ENCODE measurements at regions not wholly inside any gene's neighbourhood (a gene's known extent, or its start where the extent isn't known, plus 50 kb on each side); places are given as distances from the start of the nearest gene placed in this dataset.

DNA sequence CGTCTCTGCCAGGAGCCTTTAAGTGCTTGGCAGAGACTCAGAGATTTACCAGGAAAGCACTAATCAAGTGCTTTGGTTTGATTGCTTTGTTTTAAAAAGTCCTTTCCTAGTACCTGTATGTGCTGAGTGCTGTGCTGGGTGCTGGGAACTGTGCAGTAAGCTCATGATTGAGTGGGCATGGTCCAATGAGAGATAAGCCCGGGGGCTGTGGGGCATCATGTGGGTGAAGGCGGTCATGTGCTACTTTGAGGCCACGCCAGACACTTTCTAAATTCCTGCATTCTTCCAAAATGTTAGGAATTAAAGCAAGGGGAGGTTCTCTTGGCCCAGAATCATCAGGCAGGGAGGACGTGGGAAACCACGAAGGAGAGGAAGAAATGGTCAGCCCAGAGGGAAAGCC is 109.0 kb downstream of the ACAA2 start (continued):
- no peak for TF ChIP-seq CEBPB (IDR thresholded peaks at IDR 0.05; ENCODE audit: low read depth)
- TF ChIP-seq SIN3A (IDR thresholded peaks at IDR 0.05; ENCODE audit: low read depth), result no peak
- no peak for TF ChIP-seq SP1 (IDR thresholded peaks at IDR 0.05; ENCODE audit: low read depth)
- no peak for TF ChIP-seq POLR2AphosphoS5 (IDR thresholded peaks at IDR 0.05; ENCODE audit: low read depth, low read length)
- no peak for TF ChIP-seq EZH2phosphoT487 (IDR thresholded peaks at IDR 0.05; ENCODE audit: borderline replicate concordance)
- TF ChIP-seq ZNF274 (IDR thresholded peaks at IDR 0.05; ENCODE audit: low read depth, low read length), result no peak
- TF ChIP-seq, protein P1, sequence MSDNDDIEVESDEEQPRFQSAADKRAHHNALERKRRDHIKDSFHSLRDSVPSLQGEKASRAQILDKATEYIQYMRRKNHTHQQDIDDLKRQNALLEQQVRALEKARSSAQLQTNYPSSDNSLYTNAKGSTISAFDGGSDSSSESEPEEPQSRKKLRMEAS (IDR thresholded peaks at IDR 0.05), result no peak
- no peak for TF ChIP-seq FOSL1 (IDR thresholded peaks at IDR 0.05; ENCODE audit: low read depth)
- no peak for TF ChIP-seq CBX3 (IDR thresholded peaks at IDR 0.05; ENCODE audit: low read depth)

- Histone ChIP-seq H3K9me2 (ENCODE audit: insufficient read depth) (no peaks in the 10 kb centered on the region), H3K27ac (ENCODE audit: low read depth, low read length) (no peak overlapping the region), H3K36me3 (ENCODE audit: control insufficient read depth in 1 of 2, insufficient read depth in 2 of 2, low read length in 2 of 2) (no peaks in the 10 kb centered on the region), H3K4me1 (ENCODE audit: control insufficient read depth in 1 of 2, insufficient read depth in 2 of 2, low read length in 2 of 2) (no peaks in the 10 kb centered on the region), H3K9ac (ENCODE audit: low read length) (no peak overlapping the region), H4K20me1 (ENCODE audit: insufficient read depth) (no peaks in the 10 kb centered on the region), H3K79me2 (ENCODE audit: insufficient read depth, low read length) (no peaks in the 10 kb centered on the region), H2AFZ (ENCODE audit: low read depth, low read length, poor library complexity, severe bottlenecking) (no peak overlapping the region), H3K9me3 (ENCODE audit: control insufficient read depth in 1 of 2, insufficient read depth in 1 of 2, low read depth in 1 of 2, low read length in 2 of 2) (no peaks in the 10 kb centered on the region), H3K4me3 (replicated peaks in 1 of 2; ENCODE audit: low read depth in 1 of 2, low read length in 2 of 2) (no peak overlapping the region), H3K27me3 (ENCODE audit: insufficient read depth, low read length) (no peaks in the 10 kb centered on the region), H3K4me2 (ENCODE audit: low read length) (no peak overlapping the region)
- CTCF ChIA-PET, result no interaction called here
- POLR2A ChIA-PET, result no interaction called here
- no TSS peak for BruUV-seq (replicated peaks)
- ATAC-seq (no peak), DNase-seq (ENCODE audit: low read depth, low spot score) (no peak)
- no peak for TF ChIP-seq YY1 (IDR thresholded peaks at IDR 0.05; ENCODE audit: extremely low read depth, insufficient replicate concordance, low read depth, low read length)
- TF ChIP-seq RAD21 (IDR thresholded peaks at IDR 0.05; ENCODE audit: low read depth), result no peak
- TF ChIP-seq, protein P2, sequence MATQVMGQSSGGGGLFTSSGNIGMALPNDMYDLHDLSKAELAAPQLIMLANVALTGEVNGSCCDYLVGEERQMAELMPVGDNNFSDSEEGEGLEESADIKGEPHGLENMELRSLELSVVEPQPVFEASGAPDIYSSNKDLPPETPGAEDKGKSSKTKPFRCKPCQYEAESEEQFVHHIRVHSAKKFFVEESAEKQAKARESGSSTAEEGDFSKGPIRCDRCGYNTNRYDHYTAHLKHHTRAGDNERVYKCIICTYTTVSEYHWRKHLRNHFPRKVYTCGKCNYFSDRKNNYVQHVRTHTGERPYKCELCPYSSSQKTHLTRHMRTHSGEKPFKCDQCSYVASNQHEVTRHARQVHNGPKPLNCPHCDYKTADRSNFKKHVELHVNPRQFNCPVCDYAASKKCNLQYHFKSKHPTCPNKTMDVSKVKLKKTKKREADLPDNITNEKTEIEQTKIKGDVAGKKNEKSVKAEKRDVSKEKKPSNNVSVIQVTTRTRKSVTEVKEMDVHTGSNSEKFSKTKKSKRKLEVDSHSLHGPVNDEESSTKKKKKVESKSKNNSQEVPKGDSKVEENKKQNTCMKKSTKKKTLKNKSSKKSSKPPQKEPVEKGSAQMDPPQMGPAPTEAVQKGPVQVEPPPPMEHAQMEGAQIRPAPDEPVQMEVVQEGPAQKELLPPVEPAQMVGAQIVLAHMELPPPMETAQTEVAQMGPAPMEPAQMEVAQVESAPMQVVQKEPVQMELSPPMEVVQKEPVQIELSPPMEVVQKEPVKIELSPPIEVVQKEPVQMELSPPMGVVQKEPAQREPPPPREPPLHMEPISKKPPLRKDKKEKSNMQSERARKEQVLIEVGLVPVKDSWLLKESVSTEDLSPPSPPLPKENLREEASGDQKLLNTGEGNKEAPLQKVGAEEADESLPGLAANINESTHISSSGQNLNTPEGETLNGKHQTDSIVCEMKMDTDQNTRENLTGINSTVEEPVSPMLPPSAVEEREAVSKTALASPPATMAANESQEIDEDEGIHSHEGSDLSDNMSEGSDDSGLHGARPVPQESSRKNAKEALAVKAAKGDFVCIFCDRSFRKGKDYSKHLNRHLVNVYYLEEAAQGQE (IDR thresholded peaks at IDR 0.05; ENCODE audit: low read depth), result no peak
- TF ChIP-seq ZNF274 (IDR thresholded peaks at IDR 0.05; ENCODE audit: low read depth, low read length), result no peak
- no peak for TF ChIP-seq CBX3 (IDR thresholded peaks at IDR 0.05; ENCODE audit: low read depth)
- no peak for TF ChIP-seq FOSL1 (IDR thresholded peaks at IDR 0.05; ENCODE audit: low read depth)
- TF ChIP-seq EZH2phosphoT487 (IDR thresholded peaks at IDR 0.05; ENCODE audit: borderline replicate concordance), result no peak
- no peak for TF ChIP-seq CTCF (IDR thresholded peaks at IDR 0.05 in 2 of 3, conservative IDR thresholded peaks at IDR 0.05 in 1 of 3; ENCODE audit: borderline replicate concordance in 1 of 3, insufficient read depth in 1 of 3, low read depth in 2 of 3, low read length in 2 of 3)
- TF ChIP-seq POLR2AphosphoS5 (IDR thresholded peaks at IDR 0.05; ENCODE audit: low read depth, low read length), result no peak
- no peak for TF ChIP-seq EGR1 (IDR thresholded peaks at IDR 0.05; ENCODE audit: low read depth)
- intact Hi-C loops (cut with micrococcal nuclease), result no loop called here
- RAD21 ChIA-PET (ENCODE audit: low non-redundant PET in 1 of 2, low total read pairs in 2 of 2, uncharacterized antibody in 2 of 2, unreplicated experiment in 2 of 2), result no interaction called here
Observed at GRCh38 chr18:49701190-49701589, 112.1 kb downstream of the ACAA2 start.
